Body of pancreas (tissue), 4 donors: ENCODE measurements at regions not wholly inside any gene's neighbourhood (a gene's known extent, or its start where the extent isn't known, plus 50 kb on each side); places are given as distances from the start of the nearest gene placed in this dataset.

Experiments used
- CTCF ChIP-seq, 7 experiments: fragments of 450-650 bp in 4 of 7; fragments of 200-600 bp in 3 of 7; sonication (generic) in 3 of 7; IDR thresholded peaks; one replicate each; pipeline ENCODE4 v1.5.1; 2016 to 2019; ENCODE audit warnings: antibody characterized with exemption in 7 of 7
- POLR2A ChIP-seq, 3 donors: fragments of 450-650 bp; IDR thresholded peaks; one replicate each; pipeline ENCODE4 v1.6.1; 2016; ENCODE audit warnings: antibody characterized with exemption in 3 of 3, mild to moderate bottlenecking in 2 of 3

GRCh38 chr20:41952166-41952565 is 334.0 kb upstream of the CHD6 start:
- TF ChIP-seq CTCF (IDR thresholded peaks at IDR 0.05) = no peak
- no peak for TF ChIP-seq POLR2A (IDR thresholded peaks at IDR 0.05)
